ENCODE measurements at regions not wholly inside any gene's neighbourhood (a gene's known extent, or its start where the extent isn't known, plus 50 kb on each side); places are given as distances from the start of the nearest gene placed in this dataset.

- intact Hi-C loops (cut with micrococcal nuclease): no loop called here
- CTCF ChIA-PET: no interaction called here
- Mint-ChIP-seq H3K36me3 (ENCODE audit: low read depth) (no peaks in the 10 kb centered on the region), H3K27ac (no peak overlapping the region), H3K9me3 (no peaks in the 10 kb centered on the region), H3K4me1 (no peaks in the 10 kb centered on the region), H3K4me3 (no peak overlapping the region), H3K27me3 (no peaks in the 10 kb centered on the region)
- POLR2A ChIA-PET: no interaction called here
- ATAC-seq (ENCODE audit: low read depth) (no peak), DNase-seq (no peak)
- TF ChIP-seq CTCF (IDR thresholded peaks at IDR 0.05): no peak
These were observed 192.6 kb upstream of the CITED2 start for GRCh38 chr6:139567095-139567494.

GRCh38 chr6:139565591-139565990 lies 191.1 kb upstream of the CITED2 start:
- ChIA-PET POLR2A (no interaction called here), CTCF (no interaction called here)
- Mint-ChIP-seq H3K4me3 (no peak overlapping the region), H3K4me1 (no peaks in the 10 kb centered on the region), H3K36me3 (ENCODE audit: low read depth) (no peaks in the 10 kb centered on the region), H3K27me3 (no peaks in the 10 kb centered on the region), H3K27ac (no peak overlapping the region), H3K9me3 (no peaks in the 10 kb centered on the region)
- intact Hi-C loops (cut with micrococcal nuclease): no loop called here
- no peak for DNase-seq
- ATAC-seq (ENCODE audit: low read depth): no peak
- TF ChIP-seq CTCF (IDR thresholded peaks at IDR 0.05): no peak

- no peaks in the 10 kb centered on the region for H3K27me3 Mint-ChIP-seq
- intact Hi-C loops (cut with micrococcal nuclease): no loop called here
- no peak overlapping the region for H3K27ac Mint-ChIP-seq
- DNase-seq (no peak), ATAC-seq (ENCODE audit: low read depth) (no peak)
- H3K4me1 Mint-ChIP-seq: no peaks in the 10 kb centered on the region
- TF ChIP-seq CTCF (IDR thresholded peaks at IDR 0.05): no peak
- CTCF ChIA-PET: no interaction called here
- no peak overlapping the region for H3K4me3 Mint-ChIP-seq
- no peaks in the 10 kb centered on the region for H3K36me3 Mint-ChIP-seq (ENCODE audit: low read depth)
- no peaks in the 10 kb centered on the region for H3K9me3 Mint-ChIP-seq
- POLR2A ChIA-PET: no interaction called here
These were observed 183.1 kb upstream of the CITED2 start for GRCh38 chr6:139557547-139557946.

- no peak for TF ChIP-seq CTCF (IDR thresholded peaks at IDR 0.05)
- POLR2A ChIA-PET: no interaction called here
- DNase-seq: no peak
- no peaks in the 10 kb centered on the region for H3K36me3 Mint-ChIP-seq (ENCODE audit: low read depth)
- no peaks in the 10 kb centered on the region for H3K9me3 Mint-ChIP-seq
- H3K4me1 Mint-ChIP-seq: no peaks in the 10 kb centered on the region
- H3K27ac Mint-ChIP-seq: no peak overlapping the region
- ATAC-seq (ENCODE audit: low read depth): no peak
- no peak overlapping the region for H3K4me3 Mint-ChIP-seq
- CTCF ChIA-PET: no interaction called here
- H3K27me3 Mint-ChIP-seq: no peaks in the 10 kb centered on the region
- intact Hi-C loops (cut with micrococcal nuclease): no loop called here
These were observed 182.1 kb upstream of the CITED2 start for GRCh38 chr6:139556532-139556931.

- H3K4me3 Mint-ChIP-seq: no peak overlapping the region
- ATAC-seq (ENCODE audit: low read depth) (no peak), DNase-seq (no peak)
- TF ChIP-seq CTCF (IDR thresholded peaks at IDR 0.05): no peak
- no peaks in the 10 kb centered on the region for H3K9me3 Mint-ChIP-seq
- no peaks in the 10 kb centered on the region for H3K4me1 Mint-ChIP-seq
- POLR2A ChIA-PET: no interaction called here
- H3K36me3 Mint-ChIP-seq (ENCODE audit: low read depth): no peaks in the 10 kb centered on the region
- intact Hi-C loops (cut with micrococcal nuclease): no loop called here
- CTCF ChIA-PET: no interaction called here
- no peaks in the 10 kb centered on the region for H3K27me3 Mint-ChIP-seq
- no peak overlapping the region for H3K27ac Mint-ChIP-seq
These were observed 179.5 kb upstream of the CITED2 start for GRCh38 chr6:139553916-139554315.
